Neural progenitor cell (in vitro differentiated cells): ENCODE measurements at regions not wholly inside any gene's neighbourhood (a gene's known extent, or its start where the extent isn't known, plus 50 kb on each side); places are given as distances from the start of the nearest gene placed in this dataset.

Experiments
- EZH2phosphoT487 ChIP-seq: fragments of 200-600 bp; sonication (generic); IDR thresholded peaks from 2 replicates; pipeline ENCODE4 v1.6.1; 2017; ENCODE audit warnings: antibody characterized with exemption
- TF ChIP-seq, protein P1 (sequence below): fragments of 200-600 bp; sonication (generic); IDR thresholded peaks from 2 replicates; pipeline ENCODE4 v1.5.1; 2017; ENCODE audit warnings: antibody characterized with exemption, mild to moderate bottlenecking

DNA sequence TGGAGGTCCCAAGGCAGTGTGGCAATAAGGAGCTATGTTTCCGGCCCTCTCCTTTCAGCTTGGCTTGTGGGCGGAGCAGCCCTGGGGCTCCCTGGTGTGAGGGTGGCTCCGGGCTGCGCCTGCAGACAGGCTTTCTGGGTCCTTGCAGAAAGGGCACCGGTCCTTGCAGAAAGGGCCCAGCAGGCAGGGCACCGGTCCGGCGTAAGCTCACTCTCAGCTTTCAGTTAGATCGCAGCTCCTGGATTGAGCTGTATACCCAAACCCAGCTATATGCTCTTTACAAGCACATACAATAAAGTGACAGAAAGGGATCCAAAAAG, 293.8 kb upstream of the SHH start:
- TF ChIP-seq, protein P1, sequence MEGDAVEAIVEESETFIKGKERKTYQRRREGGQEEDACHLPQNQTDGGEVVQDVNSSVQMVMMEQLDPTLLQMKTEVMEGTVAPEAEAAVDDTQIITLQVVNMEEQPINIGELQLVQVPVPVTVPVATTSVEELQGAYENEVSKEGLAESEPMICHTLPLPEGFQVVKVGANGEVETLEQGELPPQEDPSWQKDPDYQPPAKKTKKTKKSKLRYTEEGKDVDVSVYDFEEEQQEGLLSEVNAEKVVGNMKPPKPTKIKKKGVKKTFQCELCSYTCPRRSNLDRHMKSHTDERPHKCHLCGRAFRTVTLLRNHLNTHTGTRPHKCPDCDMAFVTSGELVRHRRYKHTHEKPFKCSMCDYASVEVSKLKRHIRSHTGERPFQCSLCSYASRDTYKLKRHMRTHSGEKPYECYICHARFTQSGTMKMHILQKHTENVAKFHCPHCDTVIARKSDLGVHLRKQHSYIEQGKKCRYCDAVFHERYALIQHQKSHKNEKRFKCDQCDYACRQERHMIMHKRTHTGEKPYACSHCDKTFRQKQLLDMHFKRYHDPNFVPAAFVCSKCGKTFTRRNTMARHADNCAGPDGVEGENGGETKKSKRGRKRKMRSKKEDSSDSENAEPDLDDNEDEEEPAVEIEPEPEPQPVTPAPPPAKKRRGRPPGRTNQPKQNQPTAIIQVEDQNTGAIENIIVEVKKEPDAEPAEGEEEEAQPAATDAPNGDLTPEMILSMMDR, result no peak
- no peak for TF ChIP-seq EZH2phosphoT487
